Trophoblast cell (in vitro differentiated cells and primary cell): ENCODE measurements at regions not wholly inside any gene's neighbourhood (a gene's known extent, or its start where the extent isn't known, plus 50 kb on each side); places are given as distances from the start of the nearest gene placed in this dataset.

Experiments used
- DNase-seq, 2 donors: peaks; one replicate each; pipeline ENCODE4 v3.0.0-alpha.2; 2016
- H2AFZ ChIP-seq: 2 replicates; pipeline ENCODE4 v1.6.1; 2013; ENCODE audit warnings: low read length, moderate library complexity, mild to moderate bottlenecking; ENCODE audit not compliant: insufficient read depth, poor library complexity
- H2AK5ac ChIP-seq: 2 replicates; pipeline ENCODE4 v1.6.1; 2013; ENCODE audit warnings: mild to moderate bottlenecking, low read length
- H2BK120ac ChIP-seq: 2 replicates; pipeline ENCODE4 v1.6.1; 2013; ENCODE audit warnings: low read length, mild to moderate bottlenecking, moderate library complexity; ENCODE audit not compliant: insufficient read depth, poor library complexity
- H2BK12ac ChIP-seq: 2 replicates; pipeline ENCODE4 v1.6.1; 2013; ENCODE audit warnings: mild to moderate bottlenecking, low read length, moderate library complexity
- H2BK5ac ChIP-seq: 2 replicates; pipeline ENCODE4 v1.6.1; 2013; ENCODE audit warnings: low read length, low read depth, moderate library complexity, mild to moderate bottlenecking; ENCODE audit not compliant: poor library complexity
- H3K14ac ChIP-seq: 2 replicates; pipeline ENCODE4 v1.6.1; 2013; ENCODE audit warnings: mild to moderate bottlenecking, low read length
- H3K18ac ChIP-seq: 2 replicates; pipeline ENCODE4 v1.6.1; 2013; ENCODE audit warnings: mild to moderate bottlenecking, low read length
- H3K23ac ChIP-seq: 2 replicates; pipeline ENCODE4 v1.6.1; 2013; ENCODE audit warnings: low read length
- H3K27ac ChIP-seq: 2 replicates; pipeline ENCODE4 v1.5.1; 2013; ENCODE audit warnings: low read depth, mild to moderate bottlenecking, inconsistent platforms, low read length, moderate library complexity
- H3K27me3 ChIP-seq: 2 replicates; pipeline ENCODE4 v1.6.1; 2013; ENCODE audit warnings: inconsistent platforms, mild to moderate bottlenecking, low read length, moderate library complexity; ENCODE audit not compliant: insufficient read depth
- H3K36me3 ChIP-seq, 2 experiments: 1 replicate in 1 of 2; 2 replicates in 1 of 2; pipeline ENCODE4 v1.6.1; 2013; ENCODE audit warnings: low read length in 2 of 2, mild to moderate bottlenecking in 2 of 2, moderate library complexity in 1 of 2; ENCODE audit not compliant: insufficient read depth in 2 of 2, control insufficient read depth in 1 of 2
- H3K4ac ChIP-seq: 2 replicates; pipeline ENCODE4 v1.6.1; 2013; ENCODE audit warnings: low read depth, mild to moderate bottlenecking, low read length, moderate library complexity
- H3K4me1 ChIP-seq, 2 experiments: 1 replicate in 1 of 2; 2 replicates in 1 of 2; pipeline ENCODE4 v1.6.1; 2013; ENCODE audit warnings: low read length in 2 of 2, mild to moderate bottlenecking in 2 of 2, moderate library complexity in 1 of 2; ENCODE audit not compliant: insufficient read depth in 2 of 2, control insufficient read depth in 1 of 2
- H3K4me2 ChIP-seq: 2 replicates; pipeline ENCODE4 v1.6.1; 2013; ENCODE audit warnings: inconsistent platforms, mild to moderate bottlenecking, low read length, moderate library complexity
- H3K4me3 ChIP-seq: 2 replicates; pipeline ENCODE4 v1.5.1; 2013; ENCODE audit warnings: mild to moderate bottlenecking, low read depth, low read length, inconsistent platforms
- H3K79me1 ChIP-seq: one replicate; pipeline ENCODE4 v1.6.1; 2013; ENCODE audit warnings: low read length
- H3K79me2 ChIP-seq: 2 replicates; pipeline ENCODE4 v1.6.1; 2013; ENCODE audit warnings: low read length, mild to moderate bottlenecking; ENCODE audit not compliant: control insufficient read depth, insufficient read depth, poor library complexity
- H3K9ac ChIP-seq: 2 replicates; pipeline ENCODE4 v1.6.1; 2013; ENCODE audit warnings: mild to moderate bottlenecking, low read length
- H3K9me3 ChIP-seq: 2 replicates; pipeline ENCODE4 v1.6.1; 2013; ENCODE audit warnings: low read depth, mild to moderate bottlenecking, control low read depth, inconsistent platforms, low read length; ENCODE audit not compliant: insufficient read depth
- H4K12ac ChIP-seq: 2 replicates; pipeline ENCODE4 v1.6.1; 2013; ENCODE audit warnings: low read depth, mild to moderate bottlenecking, low read length, moderate library complexity
- H4K8ac ChIP-seq: 2 replicates; pipeline ENCODE4 v1.6.1; 2013; ENCODE audit warnings: low read depth, mild to moderate bottlenecking, low read length, moderate library complexity
- H4K91ac ChIP-seq: one replicate; pipeline ENCODE4 v1.6.1; 2013; ENCODE audit warnings: low read depth, mild to moderate bottlenecking, low read length, moderate library complexity
- WGBS: extraction: QIAGEN DNeasy Blood & Tissue Kit; methylation state at CpG from one replicate; pipeline ENCODE4 v1.1.7; 2013; ENCODE audit warnings: missing lambda C conversion rate; ENCODE audit not compliant: insufficient read length, insufficient coverage; ENCODE audit errors: extremely low coverage; 5-methylcytosine and 5-hydroxymethylcytosine counted together

DNA sequence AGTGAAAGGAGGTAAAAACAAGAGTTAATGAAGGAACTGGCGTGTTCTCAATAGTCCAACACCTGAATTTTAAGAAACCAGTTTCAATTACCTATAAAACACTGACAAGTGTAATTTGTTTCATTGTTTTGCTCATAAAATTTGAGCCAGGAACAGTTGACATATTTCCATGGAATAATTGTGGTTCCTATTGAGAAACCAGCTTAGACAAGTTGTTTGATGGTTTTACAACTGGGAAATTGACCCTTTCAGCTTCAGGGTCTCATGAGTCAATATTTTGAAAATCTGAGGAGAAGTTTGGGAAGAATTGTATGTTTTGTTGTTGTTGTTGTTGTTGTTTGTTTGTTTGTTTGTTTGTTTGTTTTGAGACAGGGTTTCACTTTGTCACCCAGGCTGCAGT is 69.1 kb upstream of the GADD45A start:
- Histone ChIP-seq H3K4me3 (no peak overlapping the region), H2AFZ (no peak overlapping the region), H4K12ac (no peak overlapping the region), H4K91ac (no peak overlapping the region), H3K9me3 (no peaks in the 10 kb centered on the region), H3K79me2 (no peaks in the 10 kb centered on the region), H2BK5ac (no peak overlapping the region), H4K8ac (no peak overlapping the region), H3K36me3 (no peaks in the 10 kb centered on the region), H3K4me2 (no peak overlapping the region), H3K23ac (no peak overlapping the region), H3K79me1 (no peaks in the 10 kb centered on the region), H3K4me1 (peaks cover 0 to 4% of the 10 kb centered on the region in 2 experiments), H2AK5ac (no peak overlapping the region), H3K4ac (no peak overlapping the region), H2BK120ac (no peak overlapping the region), H3K27ac (no peak overlapping the region), H2BK12ac (no peak overlapping the region), H3K18ac (no peak overlapping the region), H3K27me3 (no peaks in the 10 kb centered on the region), H3K14ac (no peak overlapping the region), H3K9ac (no peak overlapping the region)
- no peak for DNase-seq
- no CpG with 5 or more reads among the region's 1 CpG for whole genome bisulfite sequencing

DNA sequence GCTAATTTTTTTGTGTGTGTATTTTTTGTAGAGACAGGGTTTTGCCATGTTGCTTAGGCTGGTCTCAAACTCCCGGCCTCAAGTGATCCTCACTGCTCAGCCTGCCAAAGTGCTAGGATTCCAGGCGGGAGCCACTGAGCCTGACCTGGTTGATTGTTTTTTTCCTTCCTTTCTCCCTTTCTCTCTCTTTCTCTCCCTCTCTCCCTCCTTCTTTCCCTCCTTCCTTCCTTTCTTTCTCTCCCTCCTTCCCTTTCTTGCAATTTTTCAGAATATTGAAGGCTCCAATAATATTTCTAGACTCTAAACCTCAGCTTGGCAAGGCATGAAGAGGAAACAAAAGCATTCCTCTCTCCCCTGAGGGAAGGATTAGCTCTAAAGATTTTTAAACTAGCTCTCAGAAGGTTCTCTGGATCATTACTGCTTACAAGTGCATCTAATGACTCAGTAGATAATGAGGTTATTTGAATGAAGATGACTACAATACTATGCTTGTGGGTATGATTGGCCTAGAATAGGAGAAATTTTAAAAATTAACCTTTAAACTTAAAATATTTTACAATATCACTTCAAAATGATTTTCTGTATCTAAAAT is 68.5 kb upstream of the GADD45A start:
- no peaks in the 10 kb centered on the region for H3K79me2 ChIP-seq
- no peak overlapping the region for H4K91ac ChIP-seq
- no peak overlapping the region for H2BK12ac ChIP-seq
- no CpG with 5 or more reads among the region's 2 CpGs for WGBS
- DNase-seq = no peak
- H3K27me3 ChIP-seq = no peaks in the 10 kb centered on the region
- no peak overlapping the region for H4K12ac ChIP-seq
- no peak overlapping the region for H3K4me2 ChIP-seq
- no peak overlapping the region for H3K9ac ChIP-seq
- H2AK5ac ChIP-seq = no peak overlapping the region
- H3K4ac ChIP-seq = no peak overlapping the region
- no peak overlapping the region for H2AFZ ChIP-seq
- no peak overlapping the region for H3K14ac ChIP-seq
- H3K4me1 ChIP-seq = peaks cover 0 to 4% of the 10 kb centered on the region in 2 experiments
- no peak overlapping the region for H3K23ac ChIP-seq
- no peak overlapping the region for H3K4me3 ChIP-seq
- H3K79me1 ChIP-seq = no peaks in the 10 kb centered on the region
- no peak overlapping the region for H2BK5ac ChIP-seq
- no peaks in the 10 kb centered on the region for H3K9me3 ChIP-seq
- H4K8ac ChIP-seq = no peak overlapping the region
- no peaks in the 10 kb centered on the region for H3K36me3 ChIP-seq
- H2BK120ac ChIP-seq = no peak overlapping the region
- H3K18ac ChIP-seq = no peak overlapping the region
- H3K27ac ChIP-seq = no peak overlapping the region

DNA sequence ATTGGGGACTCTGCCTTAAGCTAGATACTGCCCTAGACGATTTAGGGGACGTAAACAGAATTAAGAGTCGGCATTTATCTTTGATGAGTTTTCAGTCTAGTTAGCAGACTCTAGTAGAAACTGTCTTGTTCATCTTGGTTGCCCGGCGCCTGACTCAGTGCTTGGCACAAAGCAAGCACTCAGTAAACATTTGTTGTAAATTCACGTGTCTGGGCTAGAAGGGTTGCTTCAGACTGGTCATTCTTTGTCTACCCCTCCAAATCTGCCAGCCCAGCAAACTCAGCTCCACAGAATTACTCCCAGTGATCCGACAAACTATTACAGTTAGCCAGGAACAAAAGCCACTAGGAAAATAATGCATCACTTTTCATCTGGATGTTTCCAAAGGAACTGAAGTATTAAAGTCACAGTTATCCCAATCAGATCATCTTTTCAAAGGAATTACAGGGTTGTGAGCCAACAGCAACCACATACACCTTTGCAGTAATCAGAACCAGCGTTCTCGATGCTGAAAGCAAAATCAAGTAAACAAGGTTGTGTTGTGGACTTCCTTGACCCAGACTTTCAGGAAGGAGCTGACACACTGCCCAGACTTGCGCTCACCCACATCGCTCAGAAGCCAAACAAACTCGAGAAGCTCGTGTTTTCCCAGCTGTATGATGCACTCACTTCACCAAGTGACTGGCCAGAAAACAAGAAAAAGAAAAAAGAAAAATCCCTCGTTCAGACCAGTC is 66.5 kb upstream of the GADD45A start:
- Histone ChIP-seq H2BK120ac (no peak overlapping the region), H2AK5ac (no peak overlapping the region), H2AFZ (no peak overlapping the region), H3K4me2 (no peak overlapping the region), H3K23ac (no peak overlapping the region), H3K4me3 (no peak overlapping the region), H4K91ac (no peak overlapping the region), H3K18ac (no peak overlapping the region), H3K36me3 (no peaks in the 10 kb centered on the region), H4K8ac (no peak overlapping the region), H3K79me2 (no peaks in the 10 kb centered on the region), H3K27me3 (no peaks in the 10 kb centered on the region), H3K9ac (no peak overlapping the region), H4K12ac (no peak overlapping the region), H3K27ac (no peak overlapping the region), H3K14ac (no peak overlapping the region), H2BK5ac (no peak overlapping the region), H3K4ac (no peak overlapping the region), H3K79me1 (no peaks in the 10 kb centered on the region), H2BK12ac (no peak overlapping the region), H3K4me1 (no peaks in the 10 kb centered on the region), H3K9me3 (no peaks in the 10 kb centered on the region)
- peak; percentile 22 to 33 for DNase-seq
- no CpG with 5 or more reads among the region's 14 CpGs for WGBS

DNA sequence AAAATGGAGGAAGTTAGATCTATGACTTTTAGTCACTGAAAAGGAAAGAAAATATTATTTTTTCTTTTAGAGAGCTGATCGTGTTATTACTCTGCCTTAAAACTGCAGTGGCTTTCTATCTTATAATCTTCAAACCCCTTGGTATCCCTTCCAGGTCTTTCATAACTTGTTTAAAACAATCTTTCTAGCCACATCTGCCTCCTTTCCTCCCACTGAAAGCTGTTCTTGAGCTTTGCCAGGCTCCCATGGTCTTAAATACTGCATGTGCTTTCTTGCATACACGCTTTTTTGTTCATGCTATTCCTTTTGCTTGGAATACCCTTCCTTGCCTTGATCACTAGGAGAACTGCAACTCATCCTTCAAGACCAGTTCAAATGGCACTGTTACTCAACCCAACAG is 65.9 kb upstream of the GADD45A start:
- no peak overlapping the region for H3K9ac ChIP-seq
- H2AFZ ChIP-seq = no peak overlapping the region
- H3K36me3 ChIP-seq = no peaks in the 10 kb centered on the region
- H4K12ac ChIP-seq = no peak overlapping the region
- no peaks in the 10 kb centered on the region for H3K79me1 ChIP-seq
- no peak overlapping the region for H4K91ac ChIP-seq
- no peak overlapping the region for H3K4me3 ChIP-seq
- H3K9me3 ChIP-seq = no peaks in the 10 kb centered on the region
- H3K27ac ChIP-seq = no peak overlapping the region
- H3K18ac ChIP-seq = no peak overlapping the region
- DNase-seq = no peak
- no CpG with 5 or more reads among the region's 2 CpGs for WGBS
- H3K79me2 ChIP-seq = no peaks in the 10 kb centered on the region
- H3K4me1 ChIP-seq = no peaks in the 10 kb centered on the region
- no peak overlapping the region for H3K23ac ChIP-seq
- H2BK5ac ChIP-seq = no peak overlapping the region
- H2AK5ac ChIP-seq = no peak overlapping the region
- no peak overlapping the region for H4K8ac ChIP-seq
- no peak overlapping the region for H2BK120ac ChIP-seq
- H3K4ac ChIP-seq = no peak overlapping the region
- H2BK12ac ChIP-seq = no peak overlapping the region
- H3K4me2 ChIP-seq = no peak overlapping the region
- no peak overlapping the region for H3K14ac ChIP-seq
- no peaks in the 10 kb centered on the region for H3K27me3 ChIP-seq
